Thymus (tissue), 11 donors: ENCODE measurements at regions not wholly inside any gene's neighbourhood (a gene's known extent, or its start where the extent isn't known, plus 50 kb on each side); places are given as distances from the start of the nearest gene placed in this dataset.

Experiments
- DNase-seq, 9 donors: peaks; one replicate each; pipeline ENCODE4 v3.0.0-alpha.2; 2013; ENCODE audit warnings: low spot score in 9 of 9, low read depth in 6 of 9, missing footprints in 1 of 9
- H3K27ac ChIP-seq, 2 donors: one replicate each; pipeline ENCODE4 v1.5.1; 2013; ENCODE audit warnings: control low read depth in 1 of 2, low read depth in 1 of 2, low read length in 1 of 2, mild to moderate bottlenecking in 1 of 2, moderate library complexity in 1 of 2
- H3K27me3 ChIP-seq, 2 donors: one replicate each; pipeline ENCODE4 v1.5.1; 2013; ENCODE audit warnings: low read length in 1 of 2; ENCODE audit not compliant: control insufficient read depth in 2 of 2, insufficient read depth in 1 of 2
- H3K36me3 ChIP-seq, 2 donors: one replicate each; pipeline ENCODE4 v1.5.1; 2013; ENCODE audit warnings: low read length in 1 of 2, mild to moderate bottlenecking in 1 of 2, moderate library complexity in 1 of 2; ENCODE audit not compliant: control insufficient read depth in 2 of 2, insufficient read depth in 2 of 2
- H3K4me1 ChIP-seq, 2 donors: one replicate each; pipeline ENCODE4 v1.5.1; 2013; ENCODE audit warnings: low read length in 2 of 2; ENCODE audit not compliant: control insufficient read depth in 2 of 2, insufficient read depth in 2 of 2
- H3K4me3 ChIP-seq, 2 donors: one replicate each; pipeline ENCODE4 v1.5.1; 2013; ENCODE audit warnings: low read length in 2 of 2, control low read depth in 1 of 2, mild to moderate bottlenecking in 1 of 2
- H3K9me3 ChIP-seq, 2 donors: one replicate each; pipeline ENCODE4 v1.5.1; 2013; ENCODE audit warnings: low read length in 1 of 2, mild to moderate bottlenecking in 1 of 2; ENCODE audit not compliant: control insufficient read depth in 2 of 2, insufficient read depth in 1 of 2
- WGBS: extraction: QIAGEN DNeasy Blood & Tissue Kit; methylation state at CpG from one replicate; pipeline ENCODE4 v1.1.7; 2013; 5-methylcytosine and 5-hydroxymethylcytosine counted together
- donor health status: healthy.

GRCh38 chr2:67954093-67954748 lies 108.6 kb downstream of the C1D start:
- H3K4me3 ChIP-seq: no peak overlapping the region
- no peak for DNase-seq
- no peaks in the 10 kb centered on the region for H3K36me3 ChIP-seq
- no peaks in the 10 kb centered on the region for H3K9me3 ChIP-seq
- WGBS: 90% methylated on average over 6 of the region's 6 CpGs
- H3K4me1 ChIP-seq: no peaks in the 10 kb centered on the region
- H3K27me3 ChIP-seq: no peaks in the 10 kb centered on the region
- no peak overlapping the region for H3K27ac ChIP-seq

GRCh38 chr2:67955748-67956603 lies 106.8 kb downstream of the C1D start:
- no peaks in the 10 kb centered on the region for H3K9me3 ChIP-seq
- H3K4me1 ChIP-seq: no peaks in the 10 kb centered on the region
- no peak for DNase-seq
- H3K27me3 ChIP-seq: no peaks in the 10 kb centered on the region
- no peak overlapping the region for H3K27ac ChIP-seq
- WGBS: 95% methylated on average over 7 of the region's 7 CpGs
- H3K4me3 ChIP-seq: no peak overlapping the region
- H3K36me3 ChIP-seq: no peaks in the 10 kb centered on the region

GRCh38 chr2:67965246-67965645 lies 97.6 kb downstream of the C1D start:
- 95% methylated on average over 3 of the region's 3 CpGs for WGBS
- Histone ChIP-seq H3K36me3 (no peaks in the 10 kb centered on the region), H3K9me3 (no peaks in the 10 kb centered on the region), H3K4me1 (no peaks in the 10 kb centered on the region), H3K4me3 (no peak overlapping the region), H3K27me3 (no peaks in the 10 kb centered on the region), H3K27ac (no peak overlapping the region)
- no peak for DNase-seq

GRCh38 chr2:67970071-67970470 lies 92.7 kb downstream of the C1D start:
- no peaks in the 10 kb centered on the region for H3K36me3 ChIP-seq
- H3K9me3 ChIP-seq: no peaks in the 10 kb centered on the region
- H3K4me1 ChIP-seq: no peaks in the 10 kb centered on the region
- H3K27ac ChIP-seq: no peak overlapping the region
- H3K27me3 ChIP-seq: no peaks in the 10 kb centered on the region
- no peak for DNase-seq
- H3K4me3 ChIP-seq: no peak overlapping the region

GRCh38 chr2:67970542-67970941 lies 92.3 kb downstream of the C1D start:
- DNase-seq: no peak
- Histone ChIP-seq H3K27me3 (no peaks in the 10 kb centered on the region), H3K4me3 (no peak overlapping the region), H3K9me3 (no peaks in the 10 kb centered on the region), H3K27ac (no peak overlapping the region), H3K36me3 (no peaks in the 10 kb centered on the region), H3K4me1 (no peaks in the 10 kb centered on the region)
- WGBS: 96% methylated on average over 3 of the region's 3 CpGs

- WGBS: 26% methylated on average over 7 of the region's 7 CpGs
- no peak for DNase-seq
- Histone ChIP-seq H3K9me3 (no peaks in the 10 kb centered on the region), H3K4me3 (no peak overlapping the region), H3K36me3 (no peaks in the 10 kb centered on the region), H3K4me1 (no peaks in the 10 kb centered on the region), H3K27ac (no peak overlapping the region), H3K27me3 (no peaks in the 10 kb centered on the region)
Observed at GRCh38 chr2:67974559-67975430, 88.0 kb downstream of the C1D start.

GRCh38 chr2:67977464-67977863 lies 85.3 kb downstream of the C1D start:
- Histone ChIP-seq H3K36me3 (no peaks in the 10 kb centered on the region), H3K4me1 (no peaks in the 10 kb centered on the region), H3K27ac (no peak overlapping the region), H3K9me3 (peaks cover 0 to 3% of the 10 kb centered on the region in 2 donors), H3K27me3 (no peaks in the 10 kb centered on the region), H3K4me3 (no peak overlapping the region)
- DNase-seq: no peak
- WGBS: 92% methylated on average over 1 of the region's 1 CpG

GRCh38 chr2:67982956-67983355 lies 79.8 kb downstream of the C1D start:
- Histone ChIP-seq H3K9me3 (peaks cover 0 to 3% of the 10 kb centered on the region in 2 donors), H3K27me3 (no peaks in the 10 kb centered on the region), H3K4me1 (no peaks in the 10 kb centered on the region), H3K36me3 (no peaks in the 10 kb centered on the region), H3K4me3 (no peak overlapping the region), H3K27ac (no peak overlapping the region)
- no peak for DNase-seq

GRCh38 chr2:67984600-67984999 lies 78.2 kb downstream of the C1D start:
- Histone ChIP-seq H3K4me3 (no peak overlapping the region), H3K9me3 (peaks cover 0 to 3% of the 10 kb centered on the region in 2 donors), H3K36me3 (no peaks in the 10 kb centered on the region), H3K27me3 (no peaks in the 10 kb centered on the region), H3K27ac (no peak overlapping the region), H3K4me1 (no peaks in the 10 kb centered on the region)
- WGBS: 92% methylated on average over 2 of the region's 2 CpGs
- no peak for DNase-seq
